Fibroblast of mammary gland (primary cell): ENCODE measurements at regions not wholly inside any gene's neighbourhood (a gene's known extent, or its start where the extent isn't known, plus 50 kb on each side); places are given as distances from the start of the nearest gene placed in this dataset.

Source experiments
- DNase-seq: peaks from one replicate; pipeline ENCODE4 v3.0.0-alpha.2; 2010; ENCODE audit warnings: low read depth
- H3K4me3 ChIP-seq: 2 replicates; pipeline ENCODE4 v1.5.1; 2011; ENCODE audit warnings: low read depth, mild to moderate bottlenecking, low read length, moderate library complexity; ENCODE audit not compliant: control insufficient read depth
- TF ChIP-seq, protein P1 (sequence below): conservative IDR thresholded peaks from 2 replicates; pipeline ENCODE4 v1.5.1; 2011; ENCODE audit warnings: low read depth, low read length, inconsistent platforms; ENCODE audit not compliant: control insufficient read depth, insufficient read depth

- peak; percentile 87 for DNase-seq
- TF ChIP-seq, protein P1, sequence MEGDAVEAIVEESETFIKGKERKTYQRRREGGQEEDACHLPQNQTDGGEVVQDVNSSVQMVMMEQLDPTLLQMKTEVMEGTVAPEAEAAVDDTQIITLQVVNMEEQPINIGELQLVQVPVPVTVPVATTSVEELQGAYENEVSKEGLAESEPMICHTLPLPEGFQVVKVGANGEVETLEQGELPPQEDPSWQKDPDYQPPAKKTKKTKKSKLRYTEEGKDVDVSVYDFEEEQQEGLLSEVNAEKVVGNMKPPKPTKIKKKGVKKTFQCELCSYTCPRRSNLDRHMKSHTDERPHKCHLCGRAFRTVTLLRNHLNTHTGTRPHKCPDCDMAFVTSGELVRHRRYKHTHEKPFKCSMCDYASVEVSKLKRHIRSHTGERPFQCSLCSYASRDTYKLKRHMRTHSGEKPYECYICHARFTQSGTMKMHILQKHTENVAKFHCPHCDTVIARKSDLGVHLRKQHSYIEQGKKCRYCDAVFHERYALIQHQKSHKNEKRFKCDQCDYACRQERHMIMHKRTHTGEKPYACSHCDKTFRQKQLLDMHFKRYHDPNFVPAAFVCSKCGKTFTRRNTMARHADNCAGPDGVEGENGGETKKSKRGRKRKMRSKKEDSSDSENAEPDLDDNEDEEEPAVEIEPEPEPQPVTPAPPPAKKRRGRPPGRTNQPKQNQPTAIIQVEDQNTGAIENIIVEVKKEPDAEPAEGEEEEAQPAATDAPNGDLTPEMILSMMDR = no peak
- H3K4me3 ChIP-seq = no peak overlapping the region
Measured at GRCh38 chr6:11353921-11354389, 121.5 kb upstream of the NEDD9 start.

DNA sequence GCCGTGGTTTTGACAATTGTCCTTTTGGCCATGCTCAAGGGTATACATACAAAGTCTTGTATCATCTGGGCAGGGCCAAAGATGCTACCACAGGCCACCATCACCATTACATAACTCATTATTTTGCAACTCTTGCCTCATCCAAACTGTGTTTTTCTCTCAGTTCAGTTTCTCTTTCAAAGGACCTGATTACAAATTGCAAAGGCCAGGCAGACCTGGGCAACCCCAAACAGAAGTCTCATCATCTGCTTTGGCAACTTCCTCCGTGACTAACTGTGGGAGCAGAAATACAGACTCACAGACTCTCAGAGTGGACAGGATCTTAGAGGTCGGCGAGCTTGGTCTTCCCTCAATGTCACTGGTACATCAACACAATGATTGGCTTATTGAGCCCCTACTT lies 117.8 kb upstream of the NEDD9 start:
- peak; percentile 47 for DNase-seq
- no peak overlapping the region for H3K4me3 ChIP-seq
- TF ChIP-seq, protein P1 = no peak

GRCh38 chr6:11349880-11350279 lies 117.4 kb upstream of the NEDD9 start:
- TF ChIP-seq, protein P1 = no peak
- no peak for DNase-seq
- H3K4me3 ChIP-seq = no peak overlapping the region

- peak; percentile 28 for DNase-seq
- TF ChIP-seq, protein P1 = no peak
- H3K4me3 ChIP-seq = no peak overlapping the region
Measured at GRCh38 chr6:11346516-11346915, 114.0 kb upstream of the NEDD9 start.

- TF ChIP-seq, protein P1 = no peak
- H3K4me3 ChIP-seq = no peak overlapping the region
- DNase-seq = no peak
Measured at GRCh38 chr6:11345536-11345935, 113.1 kb upstream of the NEDD9 start.

DNA sequence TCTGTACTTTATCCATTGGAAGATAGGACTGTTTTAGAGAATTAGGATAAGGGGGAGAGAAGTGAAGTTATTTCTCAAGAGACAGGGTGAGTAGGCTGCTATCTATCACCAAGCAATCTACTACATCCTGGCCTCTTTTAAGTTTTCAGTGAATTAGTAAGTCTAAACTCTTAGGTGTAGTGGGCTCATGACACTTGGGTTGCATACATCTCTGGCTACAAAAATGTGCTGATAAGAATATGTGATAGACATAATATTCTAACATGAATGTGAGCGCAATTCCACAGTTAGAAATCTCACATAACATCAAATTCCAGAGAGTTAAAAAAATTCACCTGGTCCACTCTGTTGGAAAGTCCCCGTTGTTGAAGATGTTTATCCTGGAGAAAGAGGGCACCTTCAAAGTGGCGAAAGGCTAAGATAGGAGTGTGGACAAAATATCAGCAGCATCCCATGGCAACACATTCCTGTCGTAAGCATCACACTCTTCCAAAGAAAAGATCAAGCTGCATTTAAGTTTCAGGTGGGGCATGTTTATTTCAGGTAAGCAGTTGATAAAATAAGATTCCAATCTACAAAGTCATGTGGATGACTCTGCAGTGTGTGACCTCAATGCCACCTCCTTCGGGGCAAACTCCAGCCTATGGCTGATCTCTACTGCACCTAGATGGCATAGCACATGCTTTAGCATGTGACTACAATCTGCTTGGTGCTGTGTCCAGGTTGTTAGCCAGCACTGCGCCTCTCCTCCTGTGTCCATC lies 111.7 kb upstream of the NEDD9 start:
- H3K4me3 ChIP-seq = no peak overlapping the region
- no peak for DNase-seq
- TF ChIP-seq, protein P1 = no peak
